ENCODE measurements at regions not wholly inside any gene's neighbourhood (a gene's known extent, or its start where the extent isn't known, plus 50 kb on each side); places are given as distances from the start of the nearest gene placed in this dataset.

DNA sequence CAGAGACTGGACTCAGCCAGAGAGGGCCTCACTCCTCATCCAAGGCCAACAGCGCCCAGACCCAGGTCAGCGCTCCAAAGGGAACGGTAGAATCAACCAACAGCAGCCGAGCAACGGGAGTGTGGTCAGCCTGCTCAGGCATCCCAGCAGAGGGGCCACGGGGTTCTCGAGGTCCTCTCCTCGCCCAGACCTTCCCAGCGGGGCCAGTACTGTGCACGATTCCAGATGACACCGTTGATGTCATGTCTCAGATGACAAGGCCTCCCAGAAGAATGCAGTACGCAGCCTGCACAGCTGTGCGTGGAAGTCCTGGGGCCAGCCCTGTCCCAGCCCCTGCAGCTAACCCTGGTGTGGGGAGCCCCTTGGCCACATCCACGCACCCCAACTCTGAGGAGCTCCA lies 141.0 kb upstream of the PPP1R26 start:
- DNase-seq (ENCODE audit: low read depth in 2 of 2) = no peak

GRCh38 chr9:135339378-135339973 lies 140.1 kb upstream of the PPP1R26 start:
- DNase-seq (ENCODE audit: low read depth in 2 of 2) = no peak

GRCh38 chr9:135340143-135340655 lies 139.4 kb upstream of the PPP1R26 start:
- no peak for DNase-seq (ENCODE audit: low read depth in 2 of 2)

DNA sequence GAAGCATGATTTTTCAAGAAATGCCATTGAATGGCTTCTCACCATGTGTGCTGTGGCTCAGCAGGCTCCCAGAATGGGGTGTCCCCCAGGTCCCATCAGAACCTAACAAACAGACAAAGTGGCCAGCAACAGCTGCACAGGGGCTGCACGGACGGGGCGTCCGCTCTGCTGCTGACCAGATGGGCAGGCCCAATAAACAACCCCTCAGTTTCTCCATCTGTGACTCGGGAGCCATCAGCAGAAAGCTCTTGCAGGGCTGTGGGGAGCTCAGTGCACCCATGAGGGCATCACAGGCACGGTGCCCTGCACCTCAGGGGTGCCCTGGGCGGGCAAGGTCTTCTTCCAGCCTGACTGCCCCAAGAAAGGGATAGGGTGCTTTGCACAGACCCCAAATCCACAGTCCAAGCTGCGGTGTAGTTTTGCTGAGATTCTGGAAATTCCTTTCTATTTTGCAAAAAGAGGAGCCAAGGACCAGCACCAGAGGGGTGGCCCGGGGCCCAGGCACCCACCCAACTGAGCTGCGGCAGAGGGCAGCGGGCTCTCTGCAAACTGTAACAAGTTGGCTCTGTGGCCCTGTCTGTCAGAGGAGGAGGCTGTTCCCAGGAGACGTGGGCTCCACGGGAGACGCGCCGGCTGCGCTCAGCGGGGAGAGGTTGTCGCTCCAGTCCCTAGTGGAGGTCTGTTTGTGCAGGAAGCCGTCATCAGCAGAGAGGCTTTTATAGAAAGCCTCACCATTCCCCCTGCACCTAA lies 138.7 kb upstream of the PPP1R26 start:
- DNase-seq (ENCODE audit: low read depth in 2 of 2) = no peak

- no peak for DNase-seq (ENCODE audit: low read depth in 2 of 2)
Measured at GRCh38 chr9:135341612-135342169, 137.9 kb upstream of the PPP1R26 start.

DNA sequence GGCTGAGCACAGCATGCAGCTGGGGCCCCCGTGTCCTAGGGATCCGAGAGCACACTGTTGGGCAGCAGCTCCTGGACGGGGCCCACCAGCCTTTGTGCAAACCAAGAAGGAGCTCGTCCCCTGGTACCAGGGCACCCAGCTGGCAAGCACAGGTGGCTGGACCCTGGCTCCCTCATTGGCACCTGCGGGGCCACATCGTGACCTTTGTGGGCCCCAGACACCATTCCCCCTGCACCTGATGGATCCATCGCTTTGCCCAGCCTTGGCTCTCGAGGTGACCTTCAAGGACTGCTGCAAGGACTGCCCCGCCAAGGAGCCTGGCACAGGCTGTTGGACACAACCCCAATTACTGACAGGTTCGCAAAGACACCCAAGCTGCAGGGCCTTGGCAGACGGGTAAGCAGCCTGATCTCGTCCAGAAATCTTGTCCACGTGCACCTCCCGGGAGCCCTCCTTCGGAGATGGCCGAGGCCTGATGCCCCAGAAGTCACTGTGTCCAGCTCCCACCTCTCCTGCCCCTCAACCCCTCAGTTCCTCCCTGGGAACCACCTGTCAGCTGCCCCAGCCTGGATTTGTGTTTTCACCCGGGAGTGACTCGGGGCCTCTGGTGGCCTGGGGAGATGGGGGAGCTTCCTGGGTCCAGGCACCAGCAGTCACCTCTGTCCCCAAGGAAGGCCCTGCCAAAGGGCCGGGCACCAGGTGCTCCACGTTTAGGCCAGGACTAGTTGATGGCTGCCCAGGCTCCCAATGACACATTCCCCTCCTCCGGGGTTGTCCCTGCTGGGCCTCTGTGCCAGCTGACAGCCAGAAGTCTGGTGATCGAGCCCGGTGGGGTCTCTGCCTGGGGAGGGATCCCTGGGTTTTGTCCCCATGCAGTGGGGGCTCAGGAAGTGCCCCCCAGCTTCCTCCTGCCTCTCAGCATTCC lies 137.1 kb upstream of the PPP1R26 start:
- no peak for DNase-seq (ENCODE audit: low read depth in 2 of 2)

DNA sequence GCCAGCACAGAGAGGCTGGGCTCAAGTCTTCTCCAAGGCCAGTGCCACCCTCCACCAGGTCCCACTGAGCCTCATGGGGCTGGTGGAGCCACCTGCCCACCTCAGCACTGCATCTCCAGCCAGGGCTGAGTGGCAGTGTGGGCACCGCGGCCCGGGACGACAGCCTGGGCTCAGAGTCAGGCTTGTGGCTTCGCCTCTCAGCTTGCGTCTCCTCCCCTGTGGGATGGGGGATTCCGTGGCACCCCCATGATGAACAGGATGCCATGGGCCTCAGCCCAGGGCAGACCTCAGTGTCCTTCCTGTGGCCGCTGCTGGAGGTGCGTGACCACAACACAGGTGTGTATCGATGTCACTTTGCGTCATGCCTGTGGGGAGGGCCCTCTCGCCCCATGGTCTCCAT lies 136.4 kb upstream of the PPP1R26 start:
- DNase-seq (ENCODE audit: low read depth in 2 of 2) = no peak

DNA sequence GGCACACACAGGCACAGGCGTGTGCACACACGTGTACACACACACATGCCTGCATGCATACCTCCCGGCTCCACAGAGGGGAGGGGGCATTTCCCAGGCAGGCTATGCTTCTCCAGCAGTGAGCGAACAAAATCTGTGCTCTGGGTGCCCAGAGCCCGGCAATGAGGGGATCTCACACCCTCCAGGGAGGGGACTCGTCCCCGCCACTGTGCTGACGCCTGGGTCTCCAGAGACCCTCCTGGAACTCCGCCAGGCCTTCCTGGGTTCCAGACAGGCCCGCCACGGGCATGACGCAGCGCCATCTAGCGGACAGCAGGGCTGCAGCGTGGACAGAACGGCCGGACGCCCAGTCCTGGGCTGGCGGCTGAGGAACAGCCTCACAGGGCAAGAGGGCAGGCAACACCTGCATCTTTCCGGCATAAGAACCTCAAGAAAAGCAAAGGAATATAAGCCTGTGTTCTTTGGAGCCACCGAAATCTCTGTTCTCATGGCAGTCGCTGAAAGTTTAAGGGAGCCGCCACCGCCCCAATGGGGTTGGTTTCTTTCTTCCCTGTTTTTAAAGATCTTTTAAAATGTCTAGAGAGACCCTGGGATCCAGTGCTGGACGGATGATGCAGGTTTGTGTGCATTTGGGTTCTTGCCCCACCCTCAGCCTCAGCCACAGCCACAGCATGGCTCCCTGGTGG lies 135.6 kb upstream of the PPP1R26 start:
- peak in 1 of 2 donors; percentile 17 for DNase-seq (ENCODE audit: low read depth in 2 of 2)

DNA sequence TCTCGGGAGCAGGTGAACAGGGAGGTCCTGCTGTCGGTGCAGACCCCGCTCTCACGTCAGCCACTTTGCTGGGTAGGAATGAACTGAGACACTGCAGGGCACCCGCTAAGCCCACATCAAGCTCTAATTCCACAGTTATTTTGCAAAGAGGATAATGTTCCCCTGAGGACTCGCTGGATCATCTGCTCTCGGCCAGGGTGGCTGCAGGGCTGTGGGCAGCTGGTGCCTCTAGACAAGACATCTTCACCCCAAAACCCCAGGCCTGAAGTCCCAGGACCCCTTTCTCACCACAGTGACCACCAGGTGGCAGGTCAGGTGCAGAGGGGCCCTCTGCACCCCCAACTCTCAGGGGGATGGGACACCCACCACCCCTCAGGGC lies 135.1 kb upstream of the PPP1R26 start:
- DNase-seq (ENCODE audit: low read depth in 2 of 2) = no peak

DNA sequence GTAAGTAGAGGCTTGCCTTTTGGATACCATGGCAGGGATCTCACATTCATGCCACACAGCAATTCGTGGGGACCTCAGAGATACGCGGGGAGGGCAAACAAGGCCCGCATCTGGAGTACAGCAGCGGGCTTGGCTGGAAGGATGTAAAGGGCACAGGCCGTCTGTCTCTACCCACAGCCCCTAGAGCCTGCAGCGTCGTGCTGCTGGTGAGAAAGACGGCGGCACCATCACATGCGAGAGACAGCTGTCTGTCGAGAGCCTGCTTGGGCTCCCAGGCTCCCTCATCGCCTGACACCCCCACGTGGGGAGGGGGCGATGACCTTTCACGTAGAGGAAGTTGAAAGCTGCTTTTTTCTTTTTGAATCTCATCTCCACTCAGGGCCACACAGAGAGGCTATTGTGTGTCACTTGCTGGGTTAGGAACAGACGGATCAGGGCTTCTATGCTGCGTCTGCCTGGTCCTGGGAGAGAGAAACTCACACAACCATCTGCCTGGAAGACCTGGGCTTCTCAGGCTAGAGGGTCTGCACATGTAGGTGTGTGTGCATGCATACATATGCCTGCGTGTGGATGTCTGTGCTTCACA lies 134.6 kb upstream of the PPP1R26 start:
- no peak for DNase-seq (ENCODE audit: low read depth in 2 of 2)

DNA sequence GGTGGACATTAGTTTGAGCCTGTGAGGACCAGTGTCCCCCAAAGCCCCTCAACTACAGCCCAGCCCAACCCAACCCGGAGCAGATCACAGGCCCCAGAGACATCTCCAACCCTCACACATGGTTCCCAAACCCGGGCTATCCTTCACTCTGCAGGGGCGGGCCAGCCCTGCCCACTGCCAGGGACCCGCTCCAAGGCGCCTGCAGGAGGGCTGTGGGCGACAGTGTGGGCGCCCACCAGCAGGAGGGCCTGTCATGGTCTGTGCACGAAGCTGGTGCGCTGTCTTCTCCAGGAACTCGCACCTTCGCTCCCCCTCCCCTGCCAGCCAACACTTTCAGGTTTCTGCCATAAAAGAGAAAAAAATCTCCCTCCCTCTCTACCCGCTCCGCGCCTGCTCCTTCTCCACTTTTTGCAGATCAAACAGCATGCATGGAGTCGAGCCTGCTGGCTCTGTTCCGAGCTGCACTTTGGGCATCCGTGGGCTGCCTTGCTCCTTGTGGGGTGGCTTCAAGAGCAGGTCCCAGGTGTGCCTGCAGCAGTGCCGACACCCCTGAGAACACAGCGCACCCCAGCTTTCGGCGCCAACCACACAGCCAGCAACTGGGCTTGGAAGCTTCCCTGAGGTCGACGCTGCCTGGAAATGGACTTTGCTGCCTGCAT lies 133.7 kb upstream of the PPP1R26 start:
- DNase-seq (ENCODE audit: low read depth in 2 of 2) = no peak

GRCh38 chr9:135346438-135347050 lies 133.0 kb upstream of the PPP1R26 start:
- no peak for DNase-seq (ENCODE audit: low read depth in 2 of 2)

GRCh38 chr9:135347461-135347860 lies 132.1 kb upstream of the PPP1R26 start:
- no peak for DNase-seq (ENCODE audit: low read depth in 2 of 2)

- no peak for DNase-seq (ENCODE audit: low read depth in 2 of 2)
Measured at GRCh38 chr9:135348076-135348787, 131.3 kb upstream of the PPP1R26 start.

DNA sequence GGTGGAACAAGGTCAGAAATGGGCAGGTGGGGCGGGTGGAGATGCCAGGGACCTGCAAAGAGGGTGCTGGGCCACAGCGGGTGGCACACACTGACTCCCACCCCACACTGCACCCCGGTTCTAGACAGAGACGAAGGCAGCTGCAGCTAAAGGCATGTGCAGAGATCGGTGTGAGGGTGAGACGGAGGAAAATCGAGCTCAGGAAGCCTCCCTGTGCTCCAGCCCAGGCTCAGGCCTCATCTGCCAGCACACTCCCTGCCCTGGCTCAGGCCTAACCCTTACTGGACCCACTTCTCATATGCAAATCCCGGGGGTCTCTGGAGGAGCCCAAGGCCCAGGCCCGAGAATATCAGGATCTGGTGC lies 130.8 kb upstream of the PPP1R26 start:
- no peak for DNase-seq (ENCODE audit: low read depth in 2 of 2)

DNA sequence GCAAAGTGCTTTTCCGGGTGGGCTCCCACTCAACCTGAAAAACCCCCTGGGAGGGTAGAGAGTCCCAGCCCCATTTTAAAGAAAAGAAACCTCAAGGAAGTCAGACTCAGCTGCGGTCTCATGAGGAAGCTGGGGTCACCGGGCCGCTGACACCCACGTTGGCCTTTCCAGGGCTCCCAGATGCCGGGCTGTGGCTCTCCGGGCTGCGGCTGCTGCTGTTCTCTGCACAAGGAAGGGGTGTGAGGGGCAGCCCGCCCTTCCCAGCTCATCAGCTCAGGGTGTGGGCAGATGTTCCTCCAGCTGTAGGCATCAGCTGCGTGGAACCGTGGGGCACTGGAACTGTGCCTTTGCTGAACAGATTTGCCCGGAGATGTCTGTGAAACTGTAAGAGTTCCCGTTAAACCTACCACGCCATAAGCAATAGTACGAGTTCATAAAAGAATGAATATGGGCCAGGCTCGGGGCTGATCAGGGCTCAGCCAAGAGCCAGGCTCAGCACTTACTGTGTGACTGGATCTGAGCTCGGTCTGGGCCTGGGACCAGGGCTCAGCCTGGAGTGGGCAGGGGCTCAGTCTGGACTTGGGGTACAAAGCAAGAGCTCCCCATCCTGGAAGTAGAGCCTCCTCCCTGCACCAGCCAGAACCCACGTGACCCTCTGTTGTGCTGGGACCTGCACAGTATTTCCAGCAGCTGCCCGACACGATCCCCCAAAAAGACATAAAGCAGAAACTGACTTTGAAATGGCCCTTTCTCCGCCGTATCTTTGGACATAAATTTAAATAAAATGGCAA lies 130.2 kb upstream of the PPP1R26 start:
- no peak for DNase-seq (ENCODE audit: low read depth in 2 of 2)

- DNase-seq (ENCODE audit: low read depth in 2 of 2) = no peak
Measured at GRCh38 chr9:135350003-135350315, 129.6 kb upstream of the PPP1R26 start.

DNA sequence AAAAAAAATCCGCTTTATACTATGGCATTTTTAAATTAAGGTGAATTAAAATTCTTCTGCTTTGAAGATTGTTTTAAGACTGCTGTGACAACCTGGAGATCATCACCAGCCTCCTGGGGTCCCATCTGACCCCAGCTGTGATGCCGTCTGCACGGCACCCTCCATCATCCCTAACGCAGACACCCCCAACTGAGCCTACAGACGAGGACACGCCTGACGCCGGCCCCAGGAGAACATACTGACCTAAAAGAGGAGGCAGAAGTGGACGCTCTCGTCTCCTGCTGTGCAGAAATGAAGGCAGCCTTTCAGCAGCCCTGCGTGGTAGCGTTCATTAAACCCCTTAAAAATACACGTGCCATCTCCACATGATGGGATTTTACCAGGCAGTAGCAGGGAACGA lies 125.6 kb upstream of the PPP1R26 start:
- no peak for DNase-seq (ENCODE audit: low read depth in 2 of 2)

GRCh38 chr9:135355521-135356011 lies 124.0 kb upstream of the PPP1R26 start:
- no peak for DNase-seq (ENCODE audit: low read depth in 2 of 2)

Measured in stimulated activated CD4-positive, alpha-beta T cell treated with anti-CD3 and anti-CD28 coated beads, Interleukin-1b, Interleukin-23, amount 100 ng/mL, for 1 hour (primary cell).